Nucleus accumbens (tissue), 56 donors: ENCODE measurements at regions not wholly inside any gene's neighbourhood (a gene's known extent, or its start where the extent isn't known, plus 50 kb on each side); places are given as distances from the start of the nearest gene placed in this dataset.

ENCODE experiments used
- DNase-seq, 56 donors: peaks; one replicate each; lab custom pipeline; 2025; lab: John Stamatoyannopoulos, UW

DNA sequence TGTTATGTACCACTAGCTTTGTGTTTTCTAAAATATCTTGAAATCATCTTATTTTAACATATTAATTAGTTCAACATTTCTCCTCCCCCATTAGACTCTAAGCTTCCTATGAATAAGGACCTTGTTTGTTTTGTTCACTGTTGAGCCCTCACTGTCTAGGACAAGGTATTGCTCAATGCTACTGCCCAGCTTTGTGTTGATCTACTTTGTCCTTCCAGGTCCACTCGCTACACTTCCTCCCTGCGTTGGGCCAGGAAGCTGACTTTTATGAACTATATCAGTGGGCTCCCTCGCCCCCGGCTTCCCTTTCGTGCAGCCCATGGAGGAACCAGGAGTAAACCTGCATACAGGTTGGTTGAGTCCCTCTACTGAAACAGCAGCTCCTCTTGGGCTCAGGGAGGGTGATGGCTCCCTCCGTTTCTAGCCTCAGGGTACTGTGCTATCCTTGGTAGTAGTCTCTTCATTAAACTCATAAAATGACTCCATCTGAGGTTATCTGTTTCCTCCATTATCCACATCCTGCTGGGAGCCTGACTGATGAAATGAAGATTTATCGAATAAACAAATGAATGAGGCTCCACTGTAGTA lies 272.5 kb downstream of the CLIC5 start:
- no peak for DNase-seq

DNA sequence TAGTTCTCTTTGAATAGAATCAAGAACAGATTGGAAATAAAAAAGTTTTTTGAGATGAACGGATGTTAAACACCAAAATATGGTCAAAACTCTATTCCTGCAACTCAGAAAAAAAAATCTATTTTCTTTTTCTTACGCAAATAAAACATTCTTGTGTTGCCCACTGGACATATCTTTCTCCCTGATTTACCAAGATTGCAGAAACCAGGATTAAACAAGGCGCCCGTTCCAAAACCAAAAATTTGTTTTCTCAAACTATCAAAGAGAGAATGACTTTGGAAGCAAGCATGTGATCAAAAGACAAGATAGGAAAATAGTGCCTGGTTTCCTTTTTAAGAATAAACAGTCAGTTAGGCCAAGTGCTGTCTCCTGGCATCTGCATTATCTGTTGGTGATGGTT lies 273.1 kb downstream of the CLIC5 start:
- DNase-seq, result no peak

DNA sequence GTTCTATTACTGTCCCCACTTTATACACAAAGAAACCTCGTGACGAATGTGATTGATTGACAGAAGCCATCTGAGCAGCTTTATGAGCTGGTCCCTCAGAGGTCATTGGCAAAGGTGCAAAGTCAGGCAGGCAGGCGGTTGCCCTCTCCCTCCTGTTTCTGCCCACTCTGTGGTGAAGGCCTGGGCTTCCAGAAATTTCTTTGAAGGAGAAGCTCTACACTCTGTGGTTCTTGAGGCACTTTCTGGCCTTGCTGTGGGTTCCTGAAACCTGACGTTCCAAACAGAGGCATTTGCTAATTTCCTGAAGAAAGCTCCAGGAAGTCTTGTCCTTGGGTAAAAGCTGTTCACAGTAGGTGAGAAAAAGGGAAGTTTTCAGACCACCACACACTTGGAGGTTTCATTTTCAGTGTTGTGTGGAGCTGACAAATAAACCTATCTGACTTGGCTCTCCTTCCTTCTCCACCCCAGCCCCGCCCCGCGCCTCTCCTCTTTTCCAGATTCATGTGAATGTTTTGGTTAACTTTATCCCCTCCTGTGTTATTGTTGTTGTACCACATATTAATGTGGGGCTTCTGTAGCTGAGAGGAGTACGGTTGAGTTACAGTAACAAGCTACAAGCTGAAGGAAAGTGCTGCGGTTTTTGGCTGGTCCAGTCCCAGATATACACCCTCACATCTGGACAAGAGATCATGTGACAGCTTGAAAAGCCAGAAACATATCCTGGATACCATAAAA lies 274.1 kb downstream of the CLIC5 start:
- peak in 13 of 56 donors; percentile 1 to 32 (median 12) for DNase-seq

DNA sequence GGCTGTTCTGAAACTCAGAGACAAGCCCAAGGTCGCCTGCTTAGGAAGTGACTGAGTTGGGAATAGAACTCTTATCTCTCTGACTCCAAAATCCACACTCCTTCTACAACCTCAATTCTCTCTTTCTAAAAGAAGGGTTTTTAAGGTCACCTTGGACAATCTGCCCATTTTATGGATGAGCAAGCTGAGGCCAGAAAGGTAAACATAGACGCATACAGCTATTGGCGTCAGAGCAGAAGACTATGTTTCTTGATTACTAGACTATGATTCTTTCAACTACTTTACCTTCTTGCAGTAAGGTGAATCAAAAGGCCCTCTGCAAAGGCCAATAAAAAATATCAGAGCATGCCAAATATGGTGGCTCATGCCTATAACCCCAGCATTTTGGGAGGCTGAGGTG lies 276.6 kb downstream of the CLIC5 start:
- DNase-seq, result no peak

DNA sequence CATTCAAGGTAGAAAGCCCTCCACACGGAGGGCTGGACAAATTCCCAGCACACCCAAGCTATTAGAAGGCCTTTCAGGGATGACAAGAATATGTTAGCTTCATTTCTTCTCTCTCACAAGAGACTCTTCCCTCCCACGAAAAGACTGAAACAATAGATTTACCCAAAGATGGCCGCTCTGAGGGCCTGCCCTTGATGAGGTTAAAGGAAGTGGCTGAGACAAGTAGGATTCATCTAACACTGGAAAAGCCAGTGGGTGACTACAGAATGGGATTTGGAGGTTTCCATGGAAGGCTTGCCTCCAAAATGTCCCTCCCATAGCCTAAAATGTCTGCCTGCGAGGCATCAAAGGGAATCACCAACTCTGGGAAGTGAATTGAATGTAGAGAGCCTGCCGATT lies 277.6 kb downstream of the CLIC5 start:
- DNase-seq, result no peak

DNA sequence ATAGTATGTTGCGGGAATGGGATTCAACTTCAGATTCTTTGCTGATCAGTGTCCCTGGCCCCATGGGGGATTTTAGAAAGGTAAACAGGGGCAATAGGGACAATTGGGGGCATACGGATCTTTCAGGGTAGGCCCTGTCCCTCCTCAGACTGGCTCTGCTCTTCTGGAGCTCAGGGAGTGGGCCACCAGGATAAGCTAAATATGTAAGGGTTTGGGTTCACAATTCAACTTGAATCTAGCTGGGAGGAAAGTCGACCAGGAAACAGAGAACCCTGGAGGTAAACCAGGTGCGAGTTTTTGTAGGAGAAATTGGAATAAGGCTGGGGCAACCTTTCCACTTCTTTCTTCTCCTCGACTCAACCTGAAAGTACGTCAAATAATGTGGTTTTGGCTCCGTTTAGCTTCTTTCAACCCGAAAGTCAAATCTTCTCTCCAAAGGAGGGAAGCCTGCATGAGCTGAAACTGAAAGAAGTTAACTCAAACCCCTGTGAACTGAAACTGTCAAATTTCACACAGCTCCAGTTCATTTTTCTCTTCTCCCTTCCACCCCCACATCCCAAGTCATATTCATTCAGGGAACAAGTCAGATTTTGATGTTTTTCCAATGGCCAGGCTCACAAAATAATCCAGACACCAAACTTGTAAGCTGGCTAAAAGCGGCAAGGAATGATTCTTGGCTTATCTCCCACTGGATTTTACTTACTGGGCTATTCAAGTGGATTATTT lies 278.2 kb downstream of the CLIC5 start:
- no peak for DNase-seq

DNA sequence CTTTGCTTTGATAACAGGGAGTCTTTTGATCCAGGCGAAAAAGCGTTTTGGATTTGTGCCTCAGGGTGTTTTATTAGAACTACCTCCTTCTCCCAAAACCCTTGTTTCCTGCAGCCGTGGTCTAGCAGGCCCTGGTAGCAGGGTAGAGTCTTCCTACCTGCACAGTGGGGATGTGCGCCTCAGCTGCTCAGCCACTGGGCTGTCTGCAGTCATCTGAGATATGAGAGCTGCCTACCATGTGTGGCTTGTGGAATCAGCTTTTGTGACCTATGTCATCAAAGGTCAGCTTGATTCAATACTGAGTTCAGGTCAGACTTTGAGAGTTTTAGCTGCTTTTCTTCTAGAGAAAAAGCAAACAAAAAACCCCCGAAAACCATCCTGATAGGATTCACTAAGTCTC lies 279.5 kb downstream of the CLIC5 start:
- DNase-seq, result no peak

DNA sequence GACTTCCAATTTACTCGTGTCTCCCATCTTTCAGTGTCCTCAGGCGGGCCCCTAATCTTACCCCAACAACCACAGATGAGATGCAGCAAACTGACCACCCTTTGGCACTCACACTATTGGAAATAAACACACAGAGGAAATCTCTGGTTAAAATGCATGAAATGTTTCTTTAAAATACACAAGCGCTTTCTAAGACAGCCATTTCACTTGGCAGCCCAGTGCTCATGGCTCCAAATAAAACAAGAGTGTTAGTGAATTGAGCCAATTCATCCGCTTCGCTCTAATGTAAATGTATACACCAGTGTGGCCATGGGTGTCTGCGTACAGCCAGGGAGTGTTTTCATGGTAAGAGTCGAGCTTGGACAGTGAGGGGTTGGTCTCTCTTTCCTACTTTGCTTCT lies 282.9 kb downstream of the CLIC5 start:
- no peak for DNase-seq

DNA sequence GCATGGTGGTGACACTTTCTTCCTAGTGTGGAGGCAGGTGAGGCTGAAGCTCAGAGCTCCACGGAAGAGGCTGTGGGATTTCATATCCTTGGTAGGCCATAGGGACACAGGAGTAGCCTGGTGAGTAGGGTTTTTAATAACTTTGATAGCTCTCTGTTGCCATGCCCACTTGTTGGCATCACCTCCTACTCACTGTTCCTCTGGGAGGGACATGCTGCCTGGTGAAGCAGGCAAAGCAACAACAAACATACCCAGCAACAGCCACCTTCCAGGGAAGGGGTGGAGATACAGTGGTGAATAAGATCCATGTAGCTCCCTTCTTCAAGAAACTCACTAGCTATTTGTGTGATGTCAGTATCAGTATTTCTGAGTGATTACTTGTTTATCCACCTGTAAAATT lies 285.4 kb downstream of the CLIC5 start:
- no peak for DNase-seq

DNA sequence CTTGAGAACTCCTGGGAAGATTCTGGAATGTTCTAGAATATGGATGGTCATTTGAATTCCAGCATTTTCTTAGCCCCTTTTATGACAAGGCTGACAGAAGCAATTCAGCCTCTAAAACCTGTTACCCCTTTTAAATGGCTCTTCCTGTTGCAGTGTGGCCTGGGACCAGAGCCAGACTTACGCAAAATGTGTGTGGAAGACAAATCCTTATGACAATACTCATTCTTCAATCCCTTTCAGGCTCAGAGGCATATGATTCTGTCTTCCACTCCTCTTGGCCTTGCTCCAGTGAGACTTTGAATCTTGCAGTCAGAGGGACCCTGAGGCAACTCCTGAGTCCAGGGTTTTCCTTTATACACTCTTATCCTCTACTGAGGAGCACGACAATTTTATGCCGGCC lies 287.0 kb downstream of the CLIC5 start:
- no peak for DNase-seq

DNA sequence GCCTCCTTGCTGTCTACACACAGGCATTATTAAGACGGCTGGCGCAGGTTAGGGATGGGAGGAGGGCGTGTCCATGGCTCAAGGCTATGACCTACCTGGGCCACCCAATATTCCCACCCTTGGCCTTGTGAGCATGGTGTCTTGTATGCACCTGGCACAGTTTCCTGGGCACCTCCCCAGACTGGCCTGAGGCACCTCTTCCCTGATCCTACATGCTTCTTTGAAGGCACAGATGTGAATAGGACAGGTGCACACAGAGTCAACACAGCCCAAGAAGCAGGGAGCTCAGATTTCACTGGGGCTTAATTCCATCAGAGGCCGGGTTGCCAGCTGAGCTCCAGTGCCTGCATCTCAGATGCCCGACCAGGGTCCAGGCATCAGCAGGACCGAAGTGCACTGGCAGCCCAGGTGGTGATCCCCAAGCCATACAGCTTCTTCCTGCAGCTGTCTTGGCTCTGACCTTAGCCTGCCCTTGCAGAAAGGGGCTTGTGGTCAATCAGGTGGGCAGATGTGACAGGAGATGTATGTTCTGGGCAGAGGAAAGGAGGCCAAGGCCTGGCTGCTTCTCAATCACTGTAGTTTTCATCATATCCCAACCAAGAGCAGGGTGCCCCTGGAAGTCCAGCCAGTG lies 287.7 kb downstream of the CLIC5 start:
- no peak for DNase-seq

DNA sequence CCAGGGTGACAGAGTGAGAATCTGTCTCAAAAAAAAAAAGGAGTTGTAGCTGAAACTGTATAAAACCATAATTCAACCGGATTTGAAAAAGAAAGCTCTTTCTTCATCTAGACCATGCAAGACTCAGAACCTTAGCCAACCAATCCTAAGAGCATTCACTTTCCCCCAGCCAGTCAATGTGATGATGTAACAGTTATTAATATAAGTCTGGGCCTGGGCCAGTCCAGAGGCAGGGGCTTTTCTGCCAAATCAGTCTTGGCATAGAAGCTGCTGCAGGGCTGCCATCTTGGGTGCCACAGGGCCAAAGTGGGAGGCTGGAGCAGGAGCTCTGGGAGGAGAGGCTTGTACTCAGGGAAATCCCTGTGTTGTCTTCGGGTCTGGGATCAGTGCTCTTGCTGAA lies 288.4 kb downstream of the CLIC5 start:
- DNase-seq, result no peak

DNA sequence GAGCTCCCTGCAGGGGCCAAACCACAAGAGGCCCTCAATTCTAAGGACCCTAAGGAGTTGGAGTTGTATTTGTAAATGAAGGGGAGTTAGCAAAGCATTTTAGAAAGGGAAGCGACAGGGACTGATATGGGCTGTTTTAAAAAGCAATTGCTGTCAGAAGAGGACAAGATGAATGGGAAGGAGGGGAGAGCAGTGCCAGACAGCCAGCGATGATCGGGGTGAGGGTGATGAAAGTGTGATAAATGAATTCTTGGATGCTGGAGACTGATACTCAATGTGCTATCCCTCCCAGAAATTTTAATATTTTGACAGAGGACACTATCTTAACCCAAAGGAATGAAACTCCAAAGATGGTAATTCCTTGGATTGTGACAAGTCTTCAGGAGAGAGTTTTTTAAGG lies 289.2 kb downstream of the CLIC5 start:
- no peak for DNase-seq

DNA sequence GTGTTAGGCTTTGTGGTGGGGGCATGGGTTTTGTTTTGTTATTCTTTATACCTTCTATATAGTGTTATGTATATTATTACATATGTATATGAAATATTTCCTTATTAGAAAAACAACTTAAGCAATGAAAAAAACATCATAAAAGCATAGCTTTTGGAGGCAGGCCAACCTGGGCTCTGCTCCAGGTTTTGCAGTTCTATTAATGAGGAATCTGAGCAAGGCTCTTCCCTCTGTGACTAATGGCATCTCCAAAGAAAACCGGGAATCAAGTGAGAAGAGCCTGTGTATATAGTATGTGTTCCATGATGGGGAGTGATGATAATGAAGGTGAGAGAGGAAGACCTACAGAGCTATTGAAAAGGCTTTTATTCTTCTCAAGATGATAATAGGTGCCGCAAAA lies 291.1 kb downstream of the CLIC5 start:
- no peak for DNase-seq

DNA sequence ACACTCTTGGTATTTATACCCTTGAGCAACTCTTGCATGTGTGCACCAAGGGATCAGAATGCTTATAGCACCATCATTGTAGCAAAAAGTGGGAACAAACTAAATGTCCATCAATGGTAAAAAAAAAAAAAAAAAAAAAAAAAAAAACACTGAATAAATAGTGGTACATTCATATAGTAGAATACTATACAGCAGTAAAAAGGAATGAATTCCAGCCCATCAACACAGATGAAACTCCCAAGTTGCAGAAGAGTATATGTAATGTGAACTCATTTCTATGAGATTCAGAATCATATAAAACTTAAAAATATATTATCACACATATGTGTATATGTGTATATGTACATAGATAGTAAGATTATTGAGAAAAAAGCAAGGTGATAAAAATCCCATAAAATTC lies 291.6 kb downstream of the CLIC5 start:
- DNase-seq, result no peak

DNA sequence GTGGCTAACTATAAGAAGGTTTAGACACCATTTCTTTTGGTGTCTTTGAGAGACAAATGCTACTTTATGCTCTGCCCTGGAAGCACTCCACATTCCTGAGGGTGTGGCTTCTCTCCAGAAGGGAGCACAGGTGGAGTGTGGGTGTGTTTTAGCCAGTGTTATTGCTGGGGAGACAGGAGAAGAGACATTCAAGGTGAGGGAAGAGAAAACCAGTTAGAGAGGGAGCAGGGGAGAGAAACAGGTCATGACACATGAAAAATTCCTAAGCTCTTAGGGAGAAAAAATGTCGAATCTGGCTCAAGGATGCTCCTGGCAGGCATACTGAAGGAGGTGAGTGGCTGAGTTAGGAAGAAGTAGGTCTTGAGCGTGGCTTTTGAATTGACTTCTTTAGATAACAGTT lies 292.8 kb downstream of the CLIC5 start:
- no peak for DNase-seq

DNA sequence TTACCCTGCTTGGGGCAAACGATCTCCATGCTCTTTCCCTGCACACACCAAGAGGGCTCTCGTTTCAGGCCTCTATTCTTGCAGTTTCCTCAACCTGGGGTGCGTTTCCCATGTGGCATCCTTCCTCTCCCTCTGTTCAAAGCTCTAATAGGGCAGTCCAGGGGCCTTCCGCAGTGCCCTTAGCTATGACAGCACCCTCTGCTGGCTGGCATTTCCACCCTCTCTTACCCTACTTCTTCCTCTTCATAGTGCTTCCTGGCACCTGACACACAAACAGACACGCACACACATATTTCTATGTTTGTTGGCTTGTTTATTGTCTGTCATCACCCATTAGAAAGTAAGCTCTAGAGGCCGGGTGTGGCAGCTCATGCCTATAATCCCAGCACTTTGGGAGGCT lies 294.0 kb downstream of the CLIC5 start:
- DNase-seq, result no peak

DNA sequence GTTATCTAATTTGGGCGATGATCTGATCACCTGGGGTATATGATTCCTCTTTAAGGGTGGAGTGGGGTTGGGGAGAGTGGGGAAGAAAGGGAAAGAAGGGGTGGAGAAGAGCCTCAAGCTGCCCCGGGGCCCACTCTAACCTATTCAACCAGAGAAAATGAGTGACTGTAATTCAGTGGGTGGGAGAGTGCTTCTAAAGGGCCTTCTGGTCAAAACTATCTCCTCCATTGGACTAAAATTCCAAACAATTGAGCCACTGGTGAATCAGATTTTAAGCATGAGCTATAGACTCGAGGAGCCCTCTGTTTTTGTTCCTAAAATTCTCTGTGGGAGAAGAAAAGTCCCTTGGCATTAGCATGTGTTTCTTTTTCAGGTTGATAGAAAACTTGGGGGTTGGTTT lies 296.8 kb downstream of the CLIC5 start:
- no peak for DNase-seq

DNA sequence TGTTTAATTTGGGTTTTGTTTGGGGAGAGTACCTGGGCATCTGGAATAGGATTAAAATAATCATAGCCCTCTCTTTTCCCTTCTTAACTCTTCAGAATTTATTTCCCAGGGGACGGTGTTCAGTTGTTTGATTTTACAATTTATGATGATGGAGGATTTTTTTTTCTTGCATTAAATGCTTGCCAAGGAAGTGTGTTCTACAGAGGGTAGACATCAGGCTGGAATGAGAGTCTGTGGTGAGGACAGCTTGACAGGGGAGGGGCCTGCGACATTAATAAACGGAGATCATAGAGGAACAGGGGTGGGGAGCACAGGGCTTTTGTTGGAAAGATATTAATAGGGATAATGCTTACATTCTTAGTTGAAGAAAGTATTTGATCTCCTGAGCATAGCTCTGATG lies 297.5 kb downstream of the CLIC5 start:
- DNase-seq, result no peak

DNA sequence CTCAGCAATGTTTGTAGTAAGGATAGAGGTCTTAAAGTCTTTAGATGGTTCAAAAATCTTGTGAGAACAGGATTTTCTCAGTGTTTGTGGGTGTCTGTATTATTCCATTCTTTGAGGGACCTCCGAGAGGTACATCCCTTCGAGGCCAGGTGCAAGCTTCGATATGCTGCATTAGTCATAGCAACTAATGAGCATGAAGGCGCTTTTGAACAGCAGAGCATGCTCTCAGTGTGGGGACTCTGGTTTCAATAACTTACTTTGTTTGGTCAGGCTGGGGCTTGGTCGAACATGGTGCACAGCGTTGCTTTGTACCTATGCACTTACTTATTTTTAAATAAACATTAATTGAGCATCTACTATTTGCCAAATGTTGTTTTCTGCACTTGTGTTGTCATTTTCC lies 297.9 kb downstream of the CLIC5 start:
- no peak for DNase-seq

DNA sequence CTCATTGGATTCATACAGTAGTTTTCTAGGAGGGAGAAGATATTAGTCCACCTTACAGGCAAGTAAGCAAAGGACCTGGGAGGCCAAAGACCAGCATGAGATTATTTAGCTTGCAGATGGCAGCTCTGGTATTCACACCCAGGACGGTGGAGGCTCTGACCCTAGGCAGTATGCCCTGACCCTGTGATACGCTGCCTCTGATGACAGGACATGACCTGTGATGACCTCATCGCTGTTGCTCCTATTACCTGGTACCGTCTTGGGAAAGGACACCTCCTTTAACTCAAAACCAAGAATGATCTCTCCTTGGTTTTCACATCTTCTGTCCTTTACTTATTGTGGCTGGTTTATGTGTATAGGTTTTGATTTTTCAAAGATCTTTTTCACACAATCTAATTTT lies 298.6 kb downstream of the CLIC5 start:
- DNase-seq, result no peak

DNA sequence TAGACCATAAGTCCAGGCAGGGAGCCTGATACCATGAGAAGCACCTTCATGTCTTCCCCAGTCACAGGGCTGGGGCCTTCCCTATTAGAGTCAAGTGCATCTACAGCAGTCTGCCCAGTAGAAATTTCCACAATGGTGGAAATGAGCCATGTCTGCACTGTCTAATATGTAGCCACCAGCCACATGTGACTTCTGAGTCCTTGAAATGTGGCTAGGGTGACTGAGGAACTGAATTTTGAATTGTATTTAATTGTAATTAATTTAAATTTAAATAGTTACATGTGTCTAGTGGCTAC lies 300.2 kb downstream of the CLIC5 start:
- DNase-seq, result no peak
